CD4-positive, alpha-beta T cell (primary cell): ENCODE measurements at regions not wholly inside any gene's neighbourhood (a gene's known extent, or its start where the extent isn't known, plus 50 kb on each side); places are given as distances from the start of the nearest gene placed in this dataset.

Source experiments
- ATAC-seq: fragments of 200-7000 bp; cut with Tn5 transposase; one replicate; pipeline ENCODE4 v1.10.0; 2022; ENCODE audit warnings: mild to moderate bottlenecking; ENCODE audit not compliant: poor library complexity
- CTCF ChIA-PET: fragments of 350-600 bp; sonication (Branson Sonifier 250); formaldehyde crosslinking; loops from one replicate; lab custom pipeline; 2021; ENCODE audit warnings: antibody characterized with exemption, inconsistent platforms; lab: Charles Lee
- POLR2A ChIA-PET: fragments of 350-600 bp; sonication (Branson Sonifier 250); formaldehyde crosslinking; loops from one replicate; lab custom pipeline; 2021; ENCODE audit warnings: antibody characterized with exemption, inconsistent platforms; lab: Charles Lee
- DNase-seq, 14 experiments: peaks; one replicate each; pipeline ENCODE4 v3.0.0-alpha.2; 2013 to 2020; ENCODE audit warnings: mixed read lengths in 2 of 14
- H3K27ac ChIP-seq, 2 donors: one replicate each; pipeline versions ENCODE4 v1.5.1 to v1.7.0; 2013; ENCODE audit warnings: low read length in 2 of 2, low read depth in 1 of 2, mild to moderate bottlenecking in 1 of 2
- H3K27me3 ChIP-seq, 2 experiments: 1 replicate in 1 of 2; 2 replicates in 1 of 2; pipeline versions ENCODE4 v1.6.1 to v1.7.0; 2013; ENCODE audit warnings: low read length in 2 of 2, control low read depth in 1 of 2, mild to moderate bottlenecking in 1 of 2, moderate library complexity in 1 of 2; ENCODE audit not compliant: insufficient read depth in 2 of 2, control insufficient read depth in 1 of 2
- H3K36me3 ChIP-seq: one replicate; pipeline ENCODE4 v1.6.1; 2013; ENCODE audit warnings: low read length, control low read depth; ENCODE audit not compliant: insufficient read depth
- H3K4me1 ChIP-seq: one replicate; pipeline ENCODE4 v1.6.1; 2013; ENCODE audit warnings: low read length, control low read depth; ENCODE audit not compliant: insufficient read depth
- H3K4me3 ChIP-seq: one replicate; pipeline ENCODE4 v1.5.1; 2013; ENCODE audit warnings: mild to moderate bottlenecking, low read length, moderate library complexity
- H3K9me3 ChIP-seq, 2 experiments: 1 replicate in 1 of 2; 2 replicates in 1 of 2; pipeline versions ENCODE4 v1.6.1 to v1.7.0; 2013; ENCODE audit warnings: low read length in 2 of 2, mild to moderate bottlenecking in 2 of 2, control low read depth in 1 of 2, moderate library complexity in 1 of 2; ENCODE audit not compliant: control insufficient read depth in 1 of 2, insufficient read depth in 1 of 2
- H3K27ac Mint-ChIP-seq: one replicate; pipeline ENCODE4 v1.8.0; 2020; ENCODE audit warnings: mixed read lengths
- H3K27me3 Mint-ChIP-seq: one replicate; pipeline ENCODE4 v1.8.0; 2021; ENCODE audit warnings: mixed read lengths
- H3K36me3 Mint-ChIP-seq: one replicate; pipeline ENCODE4 v1.8.0; 2021; ENCODE audit warnings: low read depth, mixed read lengths
- H3K4me1 Mint-ChIP-seq: one replicate; pipeline ENCODE4 v1.8.0; 2021; ENCODE audit warnings: low read depth, mixed read lengths
- H3K4me3 Mint-ChIP-seq: one replicate; pipeline ENCODE4 v1.8.0; 2020; ENCODE audit warnings: mild to moderate bottlenecking, mixed read lengths
- H3K9me3 Mint-ChIP-seq: one replicate; pipeline ENCODE4 v1.8.0; 2020; ENCODE audit warnings: mixed read lengths
- CTCF ChIP-seq: fragments of 200-600 bp; IDR thresholded peaks from one replicate; pipeline ENCODE4 v1.8.0; 2022; ENCODE audit warnings: antibody characterized with exemption, mild to moderate bottlenecking
- intact Hi-C, 2 experiments: fragments of 100-400 bp; cut with DNase I in 1 of 2; cut with micrococcal nuclease in 1 of 2; formaldehyde crosslinking; loops; one replicate each; pipeline versions ENCODE4 v1.15.1 to v1.9.0; 2023 to 2025; cut with DNase I, micrococcal nuclease

DNA sequence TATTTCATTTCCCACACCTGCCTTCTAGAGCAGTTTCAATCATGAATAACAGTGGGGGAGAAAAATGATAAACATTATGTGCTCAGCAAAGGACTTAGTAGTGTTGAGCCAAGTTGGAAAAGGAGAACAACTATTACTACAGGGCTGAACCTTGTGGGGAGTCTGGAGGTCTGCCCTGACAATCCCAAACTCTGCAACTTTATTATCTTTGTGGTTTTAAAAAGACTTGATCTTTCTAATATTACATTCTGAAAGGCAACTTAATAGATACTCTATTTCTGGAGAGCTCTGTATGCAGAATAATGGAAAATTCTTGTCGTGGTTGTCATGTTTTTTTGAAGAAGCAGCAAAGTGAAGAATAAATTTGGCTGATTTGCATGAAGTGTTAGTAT, 116.1 kb downstream of the SPCS3 start:
- ATAC-seq (no peak), DNase-seq (no peak)
- Histone ChIP-seq H3K4me1 (no peaks in the 10 kb centered on the region), H3K27ac (no peak overlapping the region), H3K27me3 (peaks cover 0 to 3% of the 10 kb centered on the region in 2 experiments), H3K36me3 (no peaks in the 10 kb centered on the region), H3K4me3 (no peak overlapping the region), H3K9me3 (no peaks in the 10 kb centered on the region)
- POLR2A ChIA-PET = no interaction called here
- H3K27ac Mint-ChIP-seq = no peak overlapping the region
- CTCF ChIA-PET = no interaction called here
- no peaks in the 10 kb centered on the region for H3K36me3 Mint-ChIP-seq
- no peaks in the 10 kb centered on the region for H3K9me3 Mint-ChIP-seq
- H3K4me3 Mint-ChIP-seq = no peak overlapping the region
- no peaks in the 10 kb centered on the region for H3K4me1 Mint-ChIP-seq
- H3K27me3 Mint-ChIP-seq = no peaks in the 10 kb centered on the region
- intact Hi-C loops = no loop called here
- no peak for TF ChIP-seq CTCF

DNA sequence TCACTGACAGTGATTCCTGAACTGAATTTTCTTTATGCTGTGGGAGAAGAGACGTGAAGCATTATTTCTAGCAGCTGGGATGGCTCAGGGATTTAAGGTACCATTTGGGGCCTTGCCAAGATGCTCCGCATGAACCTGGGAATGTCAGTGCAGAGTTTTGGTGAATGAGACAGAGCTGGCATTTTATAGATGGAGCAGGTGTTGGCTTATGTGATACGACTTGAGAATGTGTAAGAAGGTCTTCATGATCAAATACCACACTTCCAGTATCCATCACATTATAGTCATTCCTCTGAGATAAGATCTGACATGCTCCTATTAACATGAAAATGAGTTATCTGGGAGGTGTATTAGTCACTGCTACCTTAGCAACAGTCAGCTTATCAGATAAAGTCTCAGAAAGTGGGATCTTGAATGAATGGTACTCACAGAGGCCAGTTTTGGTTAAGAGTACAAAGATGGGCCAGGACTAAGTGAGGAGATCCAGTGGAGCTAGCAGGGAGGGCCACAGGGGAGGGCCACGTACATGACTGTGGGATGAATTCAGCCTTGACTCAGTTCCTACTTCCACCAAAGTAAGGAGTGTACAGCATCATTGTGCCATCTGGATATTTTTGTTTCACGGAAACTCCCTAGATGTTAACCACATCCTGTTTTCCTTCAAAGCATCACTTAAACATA, 116.7 kb downstream of the SPCS3 start:
- no peak for ATAC-seq
- H3K4me1 ChIP-seq = no peaks in the 10 kb centered on the region
- no peak for TF ChIP-seq CTCF
- Mint-ChIP-seq H3K27ac (no peak overlapping the region), H3K4me3 (no peak overlapping the region), H3K27me3 (no peaks in the 10 kb centered on the region), H3K9me3 (no peaks in the 10 kb centered on the region), H3K36me3 (no peaks in the 10 kb centered on the region), H3K4me1 (no peaks in the 10 kb centered on the region)
- ChIA-PET CTCF (no interaction called here), POLR2A (no interaction called here)
- no peak overlapping the region for H3K4me3 ChIP-seq
- DNase-seq = no peak
- H3K27ac ChIP-seq = no peak overlapping the region
- no peaks in the 10 kb centered on the region for H3K36me3 ChIP-seq
- H3K9me3 ChIP-seq = no peaks in the 10 kb centered on the region
- H3K27me3 ChIP-seq = no peaks in the 10 kb centered on the region
- intact Hi-C loops = no loop called here

DNA sequence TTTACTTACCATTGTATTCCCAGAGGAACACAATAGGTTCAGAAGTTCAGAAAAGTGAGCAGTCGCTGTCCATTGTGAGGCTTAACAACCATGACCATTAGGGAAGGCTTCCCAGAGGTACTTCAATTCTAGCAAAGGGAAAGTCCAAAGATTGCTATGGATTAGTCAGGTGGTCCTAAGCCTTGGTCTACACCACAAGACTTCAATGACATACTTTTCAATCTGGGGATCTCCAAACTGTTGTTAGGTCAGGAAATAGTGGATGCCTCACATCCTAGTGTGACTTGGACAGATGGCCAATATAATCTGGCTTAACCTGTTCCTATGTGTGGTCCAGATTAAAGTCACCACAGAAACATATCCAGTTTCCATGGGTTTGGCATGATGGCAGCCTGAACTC, 118.0 kb downstream of the SPCS3 start:
- CTCF ChIA-PET = no interaction called here
- Histone ChIP-seq H3K4me3 (no peak overlapping the region), H3K9me3 (no peaks in the 10 kb centered on the region), H3K27me3 (no peaks in the 10 kb centered on the region), H3K4me1 (no peaks in the 10 kb centered on the region), H3K27ac (no peak overlapping the region), H3K36me3 (no peaks in the 10 kb centered on the region)
- H3K27ac Mint-ChIP-seq = no peak overlapping the region
- no peak for DNase-seq
- TF ChIP-seq CTCF = no peak
- no peaks in the 10 kb centered on the region for H3K27me3 Mint-ChIP-seq
- no peak overlapping the region for H3K4me3 Mint-ChIP-seq
- intact Hi-C loops = no loop called here
- ATAC-seq = no peak
- H3K9me3 Mint-ChIP-seq = no peaks in the 10 kb centered on the region
- POLR2A ChIA-PET = no interaction called here
- no peaks in the 10 kb centered on the region for H3K36me3 Mint-ChIP-seq
- no peaks in the 10 kb centered on the region for H3K4me1 Mint-ChIP-seq
